HG03354 (cell line): ENCODE measurements at regions not wholly inside any gene's neighbourhood (a gene's known extent, or its start where the extent isn't known, plus 50 kb on each side); places are given as distances from the start of the nearest gene placed in this dataset.
A peak's percentile ranks its signal among the peaks of the same experiment; 100 is the strongest.
"Not testable (repeated sequence)": the region's sequence is repeated elsewhere in the genome, so short reads cannot be mapped to it uniquely, and the experiment has no call there.

Source experiments
- ATAC-seq: cut with Tn5 transposase; IDR thresholded peaks from one replicate; pipeline ENCODE4 v1.9.1; 2021; ENCODE audit warnings: mild to moderate bottlenecking; ENCODE audit not compliant: unreplicated experiment, poor library complexity, severe bottlenecking

- ATAC-seq = peak; percentile 54
These were observed 92.9 kb upstream of the SGCG start for GRCh38 chr13:23087880-23088279.

GRCh38 chr13:23098161-23098907 is 82.4 kb upstream of the SGCG start:
- no peak for ATAC-seq

- no peak for ATAC-seq
These were observed 75.7 kb upstream of the SGCG start for GRCh38 chr13:23105051-23105450.

- no peak for ATAC-seq
These were observed 73.1 kb upstream of the SGCG start for GRCh38 chr13:23107665-23108064.

GRCh38 chr13:23119131-23119530 is 61.6 kb upstream of the SGCG start:
- no peak for ATAC-seq

GRCh38 chr13:23127540-23127939 is 53.2 kb upstream of the SGCG start:
- ATAC-seq = not testable (repeated sequence)

GRCh38 chr13:23129331-23129730 is 51.4 kb upstream of the SGCG start:
- ATAC-seq = no peak
